ENCODE measurements at regions not wholly inside any gene's neighbourhood (a gene's known extent, or its start where the extent isn't known, plus 50 kb on each side); places are given as distances from the start of the nearest gene placed in this dataset.

- 61 to 67% methylated on average over 13 to 14 of the region's 16 CpGs for WGBS, 2 donors
Measured at GRCh38 chr22:49011769-49012648, 815.7 kb downstream of the BRD1 start.

GRCh38 chr22:49011379-49011768, 816.3 kb downstream of the BRD1 start:
- DNase-seq (ENCODE audit: low spot score in 2 of 2) = peak in 1 of 2 donors; percentile 1
- Histone ChIP-seq H3K27me3 (no peaks in the 10 kb centered on the region), H3K4me1 (peaks cover 0 to 31% (median 0%) of the 10 kb centered on the region in 4 donors), H3K9me3 (no peaks in the 10 kb centered on the region), H3K36me3 (no peaks in the 10 kb centered on the region), H3K27ac (no peak overlapping the region), H3K4me3 (no peak overlapping the region)
- 70 to 71% methylated on average over 11 of the region's 11 CpGs for WGBS, 2 donors
- TF ChIP-seq CTCF (IDR thresholded peaks at IDR 0.05) (no peak), POLR2A (IDR thresholded peaks at IDR 0.05) (no peak), EP300 (IDR thresholded peaks at IDR 0.05) (no peak)

More at GRCh38 chr22:49011769-49012648, 815.7 kb downstream of the BRD1 start:
- DNase-seq (ENCODE audit: low spot score in 2 of 2) = peak in 1 of 2 donors; percentile 4
- H3K4me1 ChIP-seq = peaks cover 0 to 31% (median 0%) of the 10 kb centered on the region in 4 donors
- no peak overlapping the region for H3K27ac ChIP-seq
- no peaks in the 10 kb centered on the region for H3K36me3 ChIP-seq
- no peak overlapping the region for H3K4me3 ChIP-seq
- TF ChIP-seq EP300 (IDR thresholded peaks at IDR 0.05) = no peak
- no peak for TF ChIP-seq POLR2A (IDR thresholded peaks at IDR 0.05)
- no peak for TF ChIP-seq CTCF (IDR thresholded peaks at IDR 0.05)
- H3K9me3 ChIP-seq = no peaks in the 10 kb centered on the region
- H3K27me3 ChIP-seq = no peaks in the 10 kb centered on the region

DNA sequence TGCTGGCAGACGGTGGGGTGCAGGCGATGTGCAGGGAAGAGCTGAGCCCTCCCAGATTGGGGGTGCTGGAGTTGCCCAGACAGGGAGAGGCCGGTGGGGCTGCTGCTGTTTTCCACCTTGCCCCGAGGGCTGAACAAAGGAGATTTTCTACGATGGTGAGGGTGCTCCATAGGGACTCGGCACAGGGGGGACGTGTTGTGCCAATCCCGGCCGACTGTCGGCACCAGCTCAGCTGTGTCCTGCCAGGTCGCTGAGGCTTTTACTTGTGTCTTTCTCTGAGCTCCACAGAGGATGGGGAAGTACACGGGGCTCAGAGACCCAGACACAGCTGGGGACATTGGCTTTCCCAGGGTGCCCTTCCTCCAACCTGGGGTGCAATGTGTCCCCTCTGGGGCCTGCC, 816.8 kb downstream of the BRD1 start:
- no peak for TF ChIP-seq EP300 (IDR thresholded peaks at IDR 0.05)
- no peak for TF ChIP-seq CTCF (IDR thresholded peaks at IDR 0.05)
- no peak for TF ChIP-seq POLR2A (IDR thresholded peaks at IDR 0.05)
- peak in 1 of 2 donors; percentile 3 for DNase-seq (ENCODE audit: low spot score in 2 of 2)
- 84 to 94% methylated on average over 11 to 12 of the region's 12 CpGs for WGBS, 2 donors
- H3K36me3 ChIP-seq = no peaks in the 10 kb centered on the region
- H3K4me3 ChIP-seq = no peak overlapping the region
- H3K27ac ChIP-seq = no peak overlapping the region
- H3K27me3 ChIP-seq = no peaks in the 10 kb centered on the region
- peaks cover 0 to 27% (median 0%) of the 10 kb centered on the region in 4 donors for H3K4me1 ChIP-seq
- no peaks in the 10 kb centered on the region for H3K9me3 ChIP-seq

- TF ChIP-seq CTCF (IDR thresholded peaks at IDR 0.05) (no peak), POLR2A (IDR thresholded peaks at IDR 0.05) (no peak), EP300 (IDR thresholded peaks at IDR 0.05) (no peak)
- DNase-seq (ENCODE audit: low spot score in 2 of 2) = no peak
- no peaks in the 10 kb centered on the region for H3K9me3 ChIP-seq
- no peaks in the 10 kb centered on the region for H3K27me3 ChIP-seq
- no peaks in the 10 kb centered on the region for H3K36me3 ChIP-seq
- H3K4me1 ChIP-seq = peaks cover 0 to 21% (median 0%) of the 10 kb centered on the region in 4 donors
- no peak overlapping the region for H3K27ac ChIP-seq
- 87 to 89% methylated on average over 25 of the region's 25 CpGs for WGBS, 2 donors
- H3K4me3 ChIP-seq = no peak overlapping the region
Measured at GRCh38 chr22:49010070-49010863, 817.4 kb downstream of the BRD1 start.

Measured in tibial nerve (tissue), 4 donors.